ENCODE measurements at regions not wholly inside any gene's neighbourhood (a gene's known extent, or its start where the extent isn't known, plus 50 kb on each side); places are given as distances from the start of the nearest gene placed in this dataset.

DNA sequence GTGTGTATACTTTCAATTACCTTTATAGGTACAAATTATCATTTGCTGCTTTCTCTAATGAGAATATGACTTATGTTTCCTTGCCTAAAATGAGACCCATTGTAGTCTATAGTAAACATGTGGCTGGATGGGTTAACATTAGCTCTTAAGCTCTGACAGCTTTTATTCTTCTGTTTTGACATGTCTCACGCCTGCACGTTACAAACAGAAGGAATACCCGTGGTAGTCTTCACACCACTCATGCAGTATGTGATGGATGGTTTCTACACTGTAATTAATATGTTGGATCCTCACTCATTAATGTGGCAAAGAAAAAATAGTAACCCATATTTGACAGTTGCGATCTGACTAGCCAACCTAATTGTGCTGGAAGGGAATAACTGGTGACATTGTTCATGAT is 133.4 kb upstream of the MITF start:
- Histone ChIP-seq H3K4me3 (ENCODE audit: low read depth, low read length) (no peak overlapping the region), H3K27ac (ENCODE audit: low read depth, low read length) (no peak overlapping the region), H3K9me3 (ENCODE audit: control insufficient read depth, insufficient read depth, low read length) (no peaks in the 10 kb centered on the region), H3K27me3 (ENCODE audit: control insufficient read depth, insufficient read depth, low read length) (no peaks in the 10 kb centered on the region)
- ChIA-PET CTCF (no interaction called here), POLR2A (no interaction called here)
- TF ChIP-seq, protein P1, sequence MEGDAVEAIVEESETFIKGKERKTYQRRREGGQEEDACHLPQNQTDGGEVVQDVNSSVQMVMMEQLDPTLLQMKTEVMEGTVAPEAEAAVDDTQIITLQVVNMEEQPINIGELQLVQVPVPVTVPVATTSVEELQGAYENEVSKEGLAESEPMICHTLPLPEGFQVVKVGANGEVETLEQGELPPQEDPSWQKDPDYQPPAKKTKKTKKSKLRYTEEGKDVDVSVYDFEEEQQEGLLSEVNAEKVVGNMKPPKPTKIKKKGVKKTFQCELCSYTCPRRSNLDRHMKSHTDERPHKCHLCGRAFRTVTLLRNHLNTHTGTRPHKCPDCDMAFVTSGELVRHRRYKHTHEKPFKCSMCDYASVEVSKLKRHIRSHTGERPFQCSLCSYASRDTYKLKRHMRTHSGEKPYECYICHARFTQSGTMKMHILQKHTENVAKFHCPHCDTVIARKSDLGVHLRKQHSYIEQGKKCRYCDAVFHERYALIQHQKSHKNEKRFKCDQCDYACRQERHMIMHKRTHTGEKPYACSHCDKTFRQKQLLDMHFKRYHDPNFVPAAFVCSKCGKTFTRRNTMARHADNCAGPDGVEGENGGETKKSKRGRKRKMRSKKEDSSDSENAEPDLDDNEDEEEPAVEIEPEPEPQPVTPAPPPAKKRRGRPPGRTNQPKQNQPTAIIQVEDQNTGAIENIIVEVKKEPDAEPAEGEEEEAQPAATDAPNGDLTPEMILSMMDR (IDR thresholded peaks at IDR 0.05; ENCODE audit: low read depth, low read length), result no peak
- no peak for DNase-seq (ENCODE audit: low read depth, low spot score)

DNA sequence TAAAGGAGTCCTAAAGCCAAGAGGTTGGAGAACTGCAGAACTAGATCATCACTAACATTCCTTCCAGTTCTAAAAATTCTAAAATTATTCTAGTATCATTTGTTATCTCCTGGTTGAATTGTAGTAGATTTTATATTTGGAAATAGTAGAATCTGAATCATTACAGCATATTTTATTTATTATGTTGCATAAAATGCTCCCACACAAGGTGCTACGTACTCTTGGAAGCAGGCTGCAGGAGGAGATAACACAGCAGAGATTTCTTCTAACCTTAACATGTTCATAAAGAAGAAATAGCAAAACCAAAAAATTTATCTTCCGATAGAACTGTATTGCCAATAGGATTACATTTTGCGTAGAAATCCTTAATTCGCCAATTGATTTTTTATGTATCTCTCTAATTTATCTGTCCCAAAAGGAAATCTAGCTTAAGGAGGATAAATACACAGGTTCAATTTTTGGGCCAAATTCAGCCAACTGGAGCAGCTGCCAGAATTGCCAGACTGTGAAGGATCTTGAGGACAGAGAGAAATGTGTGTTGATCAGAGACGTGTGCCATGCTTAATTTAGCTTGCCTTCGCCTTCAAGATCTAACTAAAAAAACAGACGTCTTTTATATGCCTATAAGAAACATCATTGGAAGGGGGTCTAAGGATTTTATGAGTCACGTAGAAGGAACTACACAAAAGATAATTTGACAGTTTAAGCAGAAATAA is 134.4 kb upstream of the MITF start:
- TF ChIP-seq, protein P1 (IDR thresholded peaks at IDR 0.05; ENCODE audit: low read depth, low read length), result no peak

DNA sequence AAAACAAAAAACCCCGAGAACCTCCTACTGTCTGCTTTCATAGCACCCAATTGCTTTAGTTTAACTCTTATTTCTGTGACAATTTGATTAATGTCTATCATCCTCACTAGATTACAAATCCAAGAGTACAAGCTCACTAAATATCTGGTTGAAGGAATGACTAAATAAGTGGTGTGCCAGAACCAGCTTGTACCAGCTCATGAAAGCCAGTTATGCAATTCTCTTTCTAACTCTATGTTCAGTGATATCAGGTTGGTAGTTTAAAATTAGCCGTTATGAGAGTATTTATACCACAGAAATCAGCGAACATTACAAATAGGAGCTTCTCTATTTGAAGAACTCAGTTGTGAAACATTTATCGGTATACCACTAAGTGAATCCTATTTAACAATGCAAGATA is 137.2 kb upstream of the MITF start:
- Histone ChIP-seq H3K4me3 (ENCODE audit: low read depth, low read length) (no peak overlapping the region), H3K27me3 (ENCODE audit: control insufficient read depth, insufficient read depth, low read length) (no peaks in the 10 kb centered on the region), H3K9me3 (ENCODE audit: control insufficient read depth, insufficient read depth, low read length) (no peaks in the 10 kb centered on the region), H3K27ac (ENCODE audit: low read depth, low read length) (no peak overlapping the region)
- DNase-seq (ENCODE audit: low read depth, low spot score), result no peak
- TF ChIP-seq, protein P1 (IDR thresholded peaks at IDR 0.05; ENCODE audit: low read depth, low read length), result no peak
- ChIA-PET CTCF (no interaction called here), POLR2A (no interaction called here)

More for the DNA sequence above, 134.4 kb upstream of the MITF start:
- DNase-seq (ENCODE audit: low read depth, low spot score), result no peak
- CTCF ChIA-PET, result no interaction called here
- Histone ChIP-seq H3K27ac (ENCODE audit: low read depth, low read length) (no peak overlapping the region), H3K9me3 (ENCODE audit: control insufficient read depth, insufficient read depth, low read length) (no peaks in the 10 kb centered on the region), H3K4me3 (ENCODE audit: low read depth, low read length) (no peak overlapping the region), H3K27me3 (ENCODE audit: control insufficient read depth, insufficient read depth, low read length) (no peaks in the 10 kb centered on the region)
- POLR2A ChIA-PET, result no interaction called here

DNA sequence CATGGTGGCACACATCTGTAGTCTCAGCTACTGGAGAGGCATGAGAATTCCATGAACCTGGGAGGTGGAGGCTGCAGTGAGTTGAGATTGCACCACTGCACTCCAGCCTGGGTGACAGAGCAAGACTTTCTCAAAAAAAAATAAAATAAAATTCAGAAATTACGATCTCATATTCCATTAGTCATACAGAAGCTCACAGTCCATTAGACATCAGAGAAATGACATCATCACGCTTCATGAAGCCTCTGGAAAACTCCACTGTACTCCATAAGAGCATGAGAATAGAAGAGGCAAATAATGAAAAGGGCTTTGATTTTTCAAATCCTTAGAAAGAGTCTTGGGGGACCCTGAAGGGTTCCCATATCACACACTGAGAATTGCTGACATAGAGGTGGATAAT is 145.0 kb upstream of the MITF start:
- no peak overlapping the region for H3K27ac ChIP-seq (ENCODE audit: low read depth, low read length)
- TF ChIP-seq, protein P1 (IDR thresholded peaks at IDR 0.05; ENCODE audit: low read depth, low read length), result no peak
- no peak overlapping the region for H3K4me3 ChIP-seq (ENCODE audit: low read depth, low read length)
- no peak for DNase-seq (ENCODE audit: low read depth, low spot score)
- CTCF ChIA-PET, result no interaction called here
- peaks cover 4% of the 10 kb centered on the region for H3K27me3 ChIP-seq (ENCODE audit: control insufficient read depth, insufficient read depth, low read length)
- H3K9me3 ChIP-seq (ENCODE audit: control insufficient read depth, insufficient read depth, low read length), result no peaks in the 10 kb centered on the region
- POLR2A ChIA-PET, result no interaction called here

DNA sequence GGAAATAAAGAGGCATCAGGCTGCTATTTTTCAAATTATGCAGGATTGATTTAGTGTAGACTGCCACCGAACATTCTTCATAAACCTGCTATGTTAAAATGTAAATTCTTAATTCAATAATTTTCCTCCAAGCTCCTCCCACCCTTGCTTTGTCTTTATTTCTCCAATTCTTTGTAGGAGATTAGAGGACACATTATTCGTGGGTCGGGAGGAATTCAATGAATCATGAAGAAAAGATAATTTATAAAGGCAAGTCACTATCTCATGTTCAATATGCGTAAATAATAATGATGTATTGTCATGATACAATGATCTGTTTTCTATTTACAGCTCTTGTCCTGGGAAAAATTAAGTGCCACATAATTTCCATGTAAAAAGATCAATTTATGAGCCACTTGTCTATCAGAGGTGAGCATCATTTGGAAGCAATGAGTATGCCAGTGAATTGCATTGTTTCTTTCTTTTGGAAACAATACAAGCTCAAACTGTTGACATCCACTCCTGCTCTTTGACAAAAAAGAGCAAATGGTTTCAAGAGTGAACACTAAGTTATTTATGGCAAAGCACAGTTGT is 148.0 kb upstream of the MITF start:
- TF ChIP-seq, protein P1 (IDR thresholded peaks at IDR 0.05; ENCODE audit: low read depth, low read length), result no peak
- CTCF ChIA-PET, result no interaction called here

More for the DNA sequence above, 148.0 kb upstream of the MITF start:
- no peak for DNase-seq (ENCODE audit: low read depth, low spot score)
- H3K27ac ChIP-seq (ENCODE audit: low read depth, low read length), result no peak overlapping the region
- H3K27me3 ChIP-seq (ENCODE audit: control insufficient read depth, insufficient read depth, low read length), result peaks cover 4% of the 10 kb centered on the region
- POLR2A ChIA-PET, result no interaction called here
- H3K4me3 ChIP-seq (ENCODE audit: low read depth, low read length), result no peak overlapping the region
- no peaks in the 10 kb centered on the region for H3K9me3 ChIP-seq (ENCODE audit: control insufficient read depth, insufficient read depth, low read length)

Measured in AG04450 (cell line).